WTC11 (cell line): ENCODE measurements at regions not wholly inside any gene's neighbourhood (a gene's known extent, or its start where the extent isn't known, plus 50 kb on each side); places are given as distances from the start of the nearest gene placed in this dataset.

Experiments used
- CREM ChIP-seq: sonication (generic); formaldehyde crosslinking; IDR thresholded peaks from 2 replicates; pipeline ENCODE4 v1.8.1; 2022; ENCODE audit warnings: mild to moderate bottlenecking, missing genetic modification reagents, moderate library complexity
- CTCF ChIP-seq: fragments of 200-600 bp; IDR thresholded peaks from 2 replicates; pipeline ENCODE4 v1.8.0; 2022; ENCODE audit warnings: antibody characterized with exemption
- HMGA2 ChIP-seq: fragments of 250-450 bp; sonication (Bioruptor Pico); IDR thresholded peaks from 2 replicates; pipeline ENCODE4 v1.4.0; 2021; ENCODE audit warnings: mild to moderate bottlenecking, moderate library complexity
- IRF1 ChIP-seq: sonication (generic); formaldehyde crosslinking; IDR thresholded peaks from 2 replicates; pipeline ENCODE4 v1.8.0; 2023; ENCODE audit warnings: missing genetic modification reagents
- MAX ChIP-seq: sonication (generic); formaldehyde crosslinking; IDR thresholded peaks from 2 replicates; pipeline ENCODE4 v1.8.0; 2022; ENCODE audit warnings: mild to moderate bottlenecking, missing genetic modification reagents
- NR2C2 ChIP-seq: sonication (generic); formaldehyde crosslinking; IDR thresholded peaks from 2 replicates; pipeline ENCODE4 v1.8.0; 2022; ENCODE audit warnings: mild to moderate bottlenecking, missing genetic modification reagents
- ZNF317 ChIP-seq: sonication (generic); formaldehyde crosslinking; IDR thresholded peaks from 2 replicates; pipeline ENCODE4 v1.8.1; 2023; ENCODE audit warnings: low read depth, mild to moderate bottlenecking, moderate library complexity, missing genetic modification reagents, borderline replicate concordance
- ZNF423 ChIP-seq: fragments of 250-450 bp; sonication (Bioruptor Pico); IDR thresholded peaks from 2 replicates; pipeline ENCODE4 v2.1.2; 2022; ENCODE audit warnings: mild to moderate bottlenecking, moderate library complexity
- TF ChIP-seq, protein P1 (sequence below): sonication (generic); formaldehyde crosslinking; IDR thresholded peaks from 2 replicates; pipeline ENCODE4 v1.8.1; 2023; ENCODE audit warnings: mild to moderate bottlenecking, moderate library complexity, missing genetic modification reagents

DNA sequence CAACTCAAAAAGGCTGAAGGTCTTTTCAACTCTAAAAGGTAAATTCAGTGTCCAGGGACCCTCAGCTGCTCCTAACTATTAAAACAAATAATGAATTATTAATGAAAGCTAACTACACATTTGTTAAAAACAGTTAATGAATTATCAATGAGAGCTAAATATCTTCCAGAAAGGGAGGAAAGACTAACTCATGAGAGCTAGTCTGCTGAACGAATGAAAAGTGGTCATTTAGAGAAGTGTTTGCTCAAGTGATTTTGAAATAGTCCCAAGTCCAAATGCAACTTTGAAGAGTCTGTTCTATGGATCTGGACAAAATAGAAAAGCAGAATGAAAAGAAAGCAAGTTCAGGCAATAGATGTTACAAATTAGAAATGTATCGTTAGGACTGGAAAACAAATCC is 133.9 kb upstream of the SPEF2 start:
- TF ChIP-seq NR2C2 (CRISPR knock-in tag) (no peak), HMGA2 (CRISPR knock-in tag) (no peak), CREM (no peak), CTCF (no peak), ZNF317 (CRISPR knock-in tag) (no peak), IRF1 (CRISPR knock-in tag) (no peak), ZNF423 (CRISPR knock-in tag) (no peak), MAX (CRISPR knock-in tag) (no peak)
- TF ChIP-seq, protein P1, sequence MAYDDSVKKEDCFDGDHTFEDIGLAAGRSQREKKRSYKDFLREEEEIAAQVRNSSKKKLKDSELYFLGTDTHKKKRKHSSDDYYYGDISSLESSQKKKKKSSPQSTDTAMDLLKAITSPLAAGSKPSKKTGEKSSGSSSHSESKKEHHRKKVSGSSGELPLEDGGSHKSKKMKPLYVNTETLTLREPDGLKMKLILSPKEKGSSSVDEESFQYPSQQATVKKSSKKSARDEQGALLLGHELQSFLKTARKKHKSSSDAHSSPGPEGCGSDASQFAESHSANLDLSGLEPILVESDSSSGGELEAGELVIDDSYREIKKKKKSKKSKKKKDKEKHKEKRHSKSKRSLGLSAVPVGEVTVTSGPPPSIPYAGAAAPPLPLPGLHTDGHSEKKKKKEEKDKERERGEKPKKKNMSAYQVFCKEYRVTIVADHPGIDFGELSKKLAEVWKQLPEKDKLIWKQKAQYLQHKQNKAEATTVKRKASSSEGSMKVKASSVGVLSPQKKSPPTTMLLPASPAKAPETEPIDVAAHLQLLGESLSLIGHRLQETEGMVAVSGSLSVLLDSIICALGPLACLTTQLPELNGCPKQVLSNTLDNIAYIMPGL (CRISPR knock-in tag), result no peak
